Body of pancreas (tissue), 4 donors: ENCODE measurements at regions not wholly inside any gene's neighbourhood (a gene's known extent, or its start where the extent isn't known, plus 50 kb on each side); places are given as distances from the start of the nearest gene placed in this dataset.

Experiments used
- CTCF ChIP-seq, 7 experiments: fragments of 450-650 bp in 4 of 7; fragments of 200-600 bp in 3 of 7; sonication (generic) in 3 of 7; IDR thresholded peaks; one replicate each; pipeline ENCODE4 v1.5.1; 2016 to 2019; ENCODE audit warnings: antibody characterized with exemption in 7 of 7
- POLR2A ChIP-seq, 3 donors: fragments of 450-650 bp; IDR thresholded peaks; one replicate each; pipeline ENCODE4 v1.6.1; 2016; ENCODE audit warnings: antibody characterized with exemption in 3 of 3, mild to moderate bottlenecking in 2 of 3

DNA sequence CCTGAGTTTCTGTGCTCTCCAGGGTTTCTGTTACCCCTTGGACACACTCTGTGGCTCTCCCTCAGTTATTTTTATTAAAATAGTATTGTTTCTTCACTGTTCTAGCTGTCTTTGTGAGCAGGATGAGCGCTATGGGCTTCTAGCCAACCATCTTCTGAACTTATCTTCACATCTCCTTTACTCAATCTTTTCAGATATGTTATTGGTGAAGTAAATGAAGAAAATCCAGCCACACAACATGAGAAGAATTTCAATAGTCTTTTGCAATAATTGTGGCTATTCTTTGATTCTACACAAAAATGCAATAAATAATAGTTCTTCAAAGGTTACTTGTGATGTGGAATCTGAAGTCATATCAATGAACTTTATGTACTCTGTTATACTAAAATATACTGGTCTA lies 80.3 kb upstream of the CAMK1G start:
- no peak for TF ChIP-seq POLR2A (IDR thresholded peaks at IDR 0.05)
- no peak for TF ChIP-seq CTCF (IDR thresholded peaks at IDR 0.05)
